ENCODE measurements at regions not wholly inside any gene's neighbourhood (a gene's known extent, or its start where the extent isn't known, plus 50 kb on each side); places are given as distances from the start of the nearest gene placed in this dataset.

DNA sequence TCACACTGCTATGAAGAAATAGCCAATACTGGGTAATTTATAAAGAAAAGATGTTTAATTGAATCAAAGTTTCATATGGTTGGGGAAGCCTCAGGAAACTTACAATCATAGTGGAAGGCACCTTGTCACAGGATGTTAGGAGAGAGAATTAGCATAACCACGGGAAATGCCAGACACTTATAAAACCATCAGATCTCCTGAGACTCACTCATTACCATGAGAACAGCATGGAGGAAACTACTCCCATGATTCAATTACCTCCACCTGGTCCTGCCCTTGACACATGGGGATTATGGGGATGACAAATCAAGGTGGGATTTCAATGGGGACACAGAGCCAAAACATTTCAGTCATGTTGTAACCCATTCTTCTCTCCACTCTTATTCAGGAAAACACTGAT, 472.9 kb upstream of the FSIP2 start:
- in situ Hi-C loops (cut with MboI; ENCODE audit: low sequenced_read_pairs): no loop called here
- DNase-seq (no peak), ATAC-seq (ENCODE audit: low read depth) (no peak)
- H2AFZ ChIP-seq (replicated peaks; ENCODE audit: low read length, poor library complexity): no peak overlapping the region
- no peak overlapping the region for H3K14ac ChIP-seq (replicated peaks; ENCODE audit: low read depth, low read length)
- H3K4me1 ChIP-seq (ENCODE audit: control insufficient read depth, insufficient read depth, low read length): no peaks in the 10 kb centered on the region
- H3K36me3 ChIP-seq (ENCODE audit: control insufficient read depth, insufficient read depth, low read length): no peaks in the 10 kb centered on the region
- H3K9me1 ChIP-seq (ENCODE audit: insufficient read depth, low read length): no peaks in the 10 kb centered on the region
- H2BK5ac ChIP-seq (ENCODE audit: low read depth, low read length, poor library complexity, severe bottlenecking): no peak overlapping the region
- no peak overlapping the region for H2BK120ac ChIP-seq (ENCODE audit: low read depth, low read length)
- H4K91ac ChIP-seq (ENCODE audit: insufficient read depth, low read depth, low read length): no peak overlapping the region
- H3K27me3 ChIP-seq (ENCODE audit: control insufficient read depth, insufficient read depth, low read length): no peaks in the 10 kb centered on the region
- no peak overlapping the region for H3K27ac ChIP-seq (ENCODE audit: insufficient read depth, low read length)
- ChIA-PET POLR2A (ENCODE audit: unreplicated experiment) (no interaction called here), CTCF (no interaction called here)
- H2AK9ac ChIP-seq (replicated peaks; ENCODE audit: low read depth, low read length, poor library complexity): no peak overlapping the region
- no peak overlapping the region for H4K8ac ChIP-seq (ENCODE audit: low read depth in 2 of 2, low read length in 2 of 2)
- no peak overlapping the region for H2BK20ac ChIP-seq (ENCODE audit: low read depth, low read length)
- H3K79me1 ChIP-seq (ENCODE audit: low read depth in 1 of 2, low read length in 2 of 2): no peaks in the 10 kb centered on the region
- BruUV-seq (replicated peaks): no TSS peak
- H3K18ac ChIP-seq (ENCODE audit: low read depth, low read length): no peak overlapping the region
- no peak overlapping the region for H2BK15ac ChIP-seq (ENCODE audit: low read depth, low read length)
- no CpG with 5 or more reads among the region's 1 CpG for WGBS, 2 experiments (ENCODE audit: extremely low coverage in 2 of 2, insufficient read length in 1 of 2)
- no peak overlapping the region for H3K56ac ChIP-seq (ENCODE audit: extremely low read depth, insufficient read depth, low read length)
- no peaks in the 10 kb centered on the region for H4K20me1 ChIP-seq (ENCODE audit: insufficient read depth, low read length)
- H3K4ac ChIP-seq (ENCODE audit: low read depth, low read length): no peak overlapping the region
- intact Hi-C loops (cut with micrococcal nuclease): no loop called here
- no peak overlapping the region for H2AK5ac ChIP-seq (ENCODE audit: low read depth, low read length)
- no peak overlapping the region for H3K23ac ChIP-seq (ENCODE audit: low read depth, low read length)
- no peak overlapping the region for H3K4me2 ChIP-seq (ENCODE audit: low read depth, low read length)
- no peak overlapping the region for H3K9ac ChIP-seq (ENCODE audit: low read depth, low read length)
- H3K4me3 ChIP-seq (ENCODE audit: insufficient read depth, low read depth, low read length): no peak overlapping the region
- TF ChIP-seq RCOR1 (IDR thresholded peaks at IDR 0.05; ENCODE audit: insufficient replicate concordance, low read length): no peak
- TF ChIP-seq CTCF (conservative IDR thresholded peaks at IDR 0.05; ENCODE audit: low read depth, low read length): no peak
- no peak for TF ChIP-seq BHLHE40 (IDR thresholded peaks at IDR 0.05; ENCODE audit: low read depth, low read length)
- no peak for TF ChIP-seq MXI1 (IDR thresholded peaks at IDR 0.05; ENCODE audit: borderline replicate concordance, low read depth, low read length)
- TF ChIP-seq MAFK (IDR thresholded peaks at IDR 0.05; ENCODE audit: low read depth, low read length): no peak
- no peak for TF ChIP-seq SMC3 (IDR thresholded peaks at IDR 0.05; ENCODE audit: low read depth, low read length)
- no peak for TF ChIP-seq RFX5 (IDR thresholded peaks at IDR 0.05; ENCODE audit: low read depth, low read length)
- TF ChIP-seq FOS (IDR thresholded peaks at IDR 0.05; ENCODE audit: low read depth, low read length): no peak
- no peak for TF ChIP-seq RAD21 (IDR thresholded peaks at IDR 0.05; ENCODE audit: low read length)
- no peak for TF ChIP-seq CEBPB (IDR thresholded peaks at IDR 0.05; ENCODE audit: low read depth, low read length)
- TF ChIP-seq MAZ (IDR thresholded peaks at IDR 0.05; ENCODE audit: borderline replicate concordance, low read depth, low read length): no peak
- TF ChIP-seq CHD1 (IDR thresholded peaks at IDR 0.05; ENCODE audit: low read depth, low read length): no peak
- TF ChIP-seq POLR2A (IDR thresholded peaks at IDR 0.05; ENCODE audit: low read depth, low read length): no peak
- no peak for TF ChIP-seq ELK1 (IDR thresholded peaks at IDR 0.05; ENCODE audit: borderline replicate concordance, low read depth, low read length)
- TF ChIP-seq, protein P1, sequence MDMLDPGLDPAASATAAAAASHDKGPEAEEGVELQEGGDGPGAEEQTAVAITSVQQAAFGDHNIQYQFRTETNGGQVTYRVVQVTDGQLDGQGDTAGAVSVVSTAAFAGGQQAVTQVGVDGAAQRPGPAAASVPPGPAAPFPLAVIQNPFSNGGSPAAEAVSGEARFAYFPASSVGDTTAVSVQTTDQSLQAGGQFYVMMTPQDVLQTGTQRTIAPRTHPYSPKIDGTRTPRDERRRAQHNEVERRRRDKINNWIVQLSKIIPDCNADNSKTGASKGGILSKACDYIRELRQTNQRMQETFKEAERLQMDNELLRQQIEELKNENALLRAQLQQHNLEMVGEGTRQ (IDR thresholded peaks at IDR 0.05; ENCODE audit: low read depth, low read length): no peak
- TF ChIP-seq NFE2L2 (IDR thresholded peaks at IDR 0.05; ENCODE audit: low read depth, low read length): no peak
- H4K5ac ChIP-seq (ENCODE audit: low read depth, low read length): no peak overlapping the region
- 0 out of 2 replicates have a peak, but pooled peaks cover 3% of the 10 kb centered on the region for H3K9me3 ChIP-seq (ENCODE audit: control insufficient read depth, insufficient read depth, low read length)
- dilution Hi-C loops (cut with HindIII; ENCODE audit: low sequenced_read_pairs, unreplicated experiment): no loop called here

All from IMR-90 (cell line).